Liver (tissue), 8 donors: ENCODE measurements at regions not wholly inside any gene's neighbourhood (a gene's known extent, or its start where the extent isn't known, plus 50 kb on each side); places are given as distances from the start of the nearest gene placed in this dataset.

Experiments used
- DNase-seq: peaks from one replicate; pipeline ENCODE4 v3.0.0-alpha.2; 2017; ENCODE audit warnings: low spot score
- H3K27ac ChIP-seq, 2 donors: one replicate each; pipeline ENCODE4 v1.7.0; 2013; ENCODE audit warnings: inconsistent platforms in 2 of 2, low read length in 2 of 2, control low read depth in 1 of 2, low read depth in 1 of 2, mild to moderate bottlenecking in 1 of 2
- H3K27me3 ChIP-seq, 4 donors: one replicate each; pipeline versions ENCODE4 v1.6.1 to v1.7.0; 2013; ENCODE audit warnings: low read length in 3 of 4, inconsistent platforms in 1 of 4, mild to moderate bottlenecking in 1 of 4, moderate library complexity in 1 of 4; ENCODE audit not compliant: control insufficient read depth in 4 of 4, insufficient read depth in 4 of 4
- H3K36me3 ChIP-seq, 4 donors: one replicate each; pipeline versions ENCODE4 v1.6.1 to v1.7.0; 2013; ENCODE audit warnings: low read length in 3 of 4, mild to moderate bottlenecking in 3 of 4, low read depth in 1 of 4, moderate library complexity in 1 of 4; ENCODE audit not compliant: control insufficient read depth in 4 of 4, insufficient read depth in 3 of 4
- H3K4me1 ChIP-seq, 4 donors: one replicate each; pipeline versions ENCODE4 v1.6.1 to v1.7.0; 2013; ENCODE audit warnings: low read length in 3 of 4, mild to moderate bottlenecking in 3 of 4, moderate library complexity in 1 of 4; ENCODE audit not compliant: control insufficient read depth in 4 of 4, insufficient read depth in 4 of 4
- H3K4me3 ChIP-seq, 3 donors: one replicate each; pipeline versions ENCODE4 v1.6.1 to v1.7.0; 2013; ENCODE audit warnings: low read length in 3 of 3, control low read depth in 1 of 3, low read depth in 1 of 3, mild to moderate bottlenecking in 1 of 3
- H3K9ac ChIP-seq, 2 donors: one replicate each; pipeline ENCODE4 v1.7.0; 2013; ENCODE audit warnings: low read length in 2 of 2, mild to moderate bottlenecking in 2 of 2, moderate library complexity in 2 of 2, control low read depth in 1 of 2, low read depth in 1 of 2
- H3K9me3 ChIP-seq, 4 donors: one replicate each; pipeline versions ENCODE4 v1.6.1 to v1.7.0; 2013; ENCODE audit warnings: low read length in 3 of 4; ENCODE audit not compliant: control insufficient read depth in 4 of 4
- EGR1 ChIP-seq, 2 donors: IDR thresholded peaks; 2 replicates each; pipeline ENCODE4 v1.6.1; 2016 to 2018; ENCODE audit warnings: antibody characterized with exemption in 2 of 2, low read depth in 2 of 2
- FOXA1 ChIP-seq: IDR thresholded peaks from 2 replicates; pipeline ENCODE4 v1.6.1; 2016; ENCODE audit warnings: antibody characterized with exemption
- FOXA2 ChIP-seq: IDR thresholded peaks from 2 replicates; pipeline ENCODE4 v1.6.1; 2016; ENCODE audit warnings: antibody characterized with exemption
- GABPA ChIP-seq, 2 donors: IDR thresholded peaks in 1 of 2; conservative IDR thresholded peaks in 1 of 2; 2 replicates each; pipeline ENCODE4 v1.6.1; 2016; ENCODE audit warnings: antibody characterized with exemption in 2 of 2, mild to moderate bottlenecking in 1 of 2, moderate library complexity in 1 of 2
- HNF4A ChIP-seq, 2 donors: conservative IDR thresholded peaks; 2 replicates each; pipeline ENCODE4 v1.6.1; 2016; ENCODE audit warnings: antibody characterized with exemption in 2 of 2, mild to moderate bottlenecking in 2 of 2
- HNF4G ChIP-seq: IDR thresholded peaks from 2 replicates; pipeline ENCODE4 v1.6.1; 2016; ENCODE audit warnings: antibody characterized with exemption
- JUND ChIP-seq, 2 donors: IDR thresholded peaks; 2 replicates each; pipeline ENCODE4 v1.6.1; 2016; ENCODE audit warnings: antibody characterized with exemption in 2 of 2
- NR2F2 ChIP-seq: IDR thresholded peaks from 2 replicates; pipeline ENCODE4 v1.6.1; 2016; ENCODE audit warnings: antibody characterized with exemption
- RAD21 ChIP-seq, 2 donors: IDR thresholded peaks; 2 replicates each; pipeline ENCODE4 v1.6.1; 2016; ENCODE audit warnings: antibody characterized with exemption in 2 of 2, mild to moderate bottlenecking in 2 of 2
- REST ChIP-seq: IDR thresholded peaks from 2 replicates; pipeline ENCODE4 v1.6.1; 2016; ENCODE audit warnings: antibody characterized with exemption, mild to moderate bottlenecking
- RXRA ChIP-seq, 2 donors: IDR thresholded peaks; 2 replicates each; pipeline ENCODE4 v1.6.1; 2017 to 2018; ENCODE audit warnings: antibody characterized with exemption in 2 of 2, mild to moderate bottlenecking in 1 of 2
- SP1 ChIP-seq: IDR thresholded peaks from 2 replicates; pipeline ENCODE4 v1.6.1; 2018; ENCODE audit warnings: antibody characterized with exemption, mild to moderate bottlenecking
- TAF1 ChIP-seq: conservative IDR thresholded peaks from 2 replicates; pipeline ENCODE4 v1.6.1; 2016; ENCODE audit warnings: antibody characterized with exemption, mild to moderate bottlenecking
- YY1 ChIP-seq: IDR thresholded peaks from 2 replicates; pipeline ENCODE4 v1.6.1; 2016; ENCODE audit warnings: antibody characterized with exemption, mild to moderate bottlenecking
- ZBTB33 ChIP-seq: IDR thresholded peaks from 2 replicates; pipeline ENCODE4 v1.6.1; 2016; ENCODE audit warnings: antibody characterized with exemption
- WGBS: extraction: QIAGEN DNeasy Blood & Tissue Kit; methylation state at CpG from one replicate; pipeline ENCODE4 v1.1.7; 2013; 5-methylcytosine and 5-hydroxymethylcytosine counted together
- TF ChIP-seq, protein P1 (sequence below): fragments of 150-350 bp; IDR thresholded peaks from 2 replicates; pipeline ENCODE4 v1.5.1; 2017; ENCODE audit warnings: improper control_type of control experiment, low read depth, low read length; ENCODE audit not compliant: missing input control
- TF ChIP-seq, protein P2 (sequence below): IDR thresholded peaks from 2 replicates; pipeline ENCODE4 v1.6.1; 2016; ENCODE audit warnings: antibody characterized with exemption
- TF ChIP-seq, protein P3 (sequence below): IDR thresholded peaks from 2 replicates; pipeline ENCODE4 v1.6.1; 2016; ENCODE audit warnings: antibody characterized with exemption
- donor health status: healthy.
- donor health status: healthy.
- donor health status: healthy.
- donor health status: healthy.
- donor health status: healthy.

- H3K9ac ChIP-seq, result no peak overlapping the region
- no peaks in the 10 kb centered on the region for H3K36me3 ChIP-seq
- H3K27me3 ChIP-seq, result peaks cover 0 to 3% (median 0%) of the 10 kb centered on the region in 4 donors
- no peaks in the 10 kb centered on the region for H3K4me1 ChIP-seq
- TF ChIP-seq JUND (IDR thresholded peaks at IDR 0.05), result no peak
- TF ChIP-seq, protein P1, sequence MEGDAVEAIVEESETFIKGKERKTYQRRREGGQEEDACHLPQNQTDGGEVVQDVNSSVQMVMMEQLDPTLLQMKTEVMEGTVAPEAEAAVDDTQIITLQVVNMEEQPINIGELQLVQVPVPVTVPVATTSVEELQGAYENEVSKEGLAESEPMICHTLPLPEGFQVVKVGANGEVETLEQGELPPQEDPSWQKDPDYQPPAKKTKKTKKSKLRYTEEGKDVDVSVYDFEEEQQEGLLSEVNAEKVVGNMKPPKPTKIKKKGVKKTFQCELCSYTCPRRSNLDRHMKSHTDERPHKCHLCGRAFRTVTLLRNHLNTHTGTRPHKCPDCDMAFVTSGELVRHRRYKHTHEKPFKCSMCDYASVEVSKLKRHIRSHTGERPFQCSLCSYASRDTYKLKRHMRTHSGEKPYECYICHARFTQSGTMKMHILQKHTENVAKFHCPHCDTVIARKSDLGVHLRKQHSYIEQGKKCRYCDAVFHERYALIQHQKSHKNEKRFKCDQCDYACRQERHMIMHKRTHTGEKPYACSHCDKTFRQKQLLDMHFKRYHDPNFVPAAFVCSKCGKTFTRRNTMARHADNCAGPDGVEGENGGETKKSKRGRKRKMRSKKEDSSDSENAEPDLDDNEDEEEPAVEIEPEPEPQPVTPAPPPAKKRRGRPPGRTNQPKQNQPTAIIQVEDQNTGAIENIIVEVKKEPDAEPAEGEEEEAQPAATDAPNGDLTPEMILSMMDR, result no peak
- TF ChIP-seq YY1, result no peak
- no peak for TF ChIP-seq RXRA (IDR thresholded peaks at IDR 0.05)
- TF ChIP-seq NR2F2, result no peak
- TF ChIP-seq, protein P2, sequence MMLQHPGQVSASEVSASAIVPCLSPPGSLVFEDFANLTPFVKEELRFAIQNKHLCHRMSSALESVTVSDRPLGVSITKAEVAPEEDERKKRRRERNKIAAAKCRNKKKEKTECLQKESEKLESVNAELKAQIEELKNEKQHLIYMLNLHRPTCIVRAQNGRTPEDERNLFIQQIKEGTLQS, result no peak
- TF ChIP-seq REST, result no peak
- no peak for TF ChIP-seq HNF4A (conservative IDR thresholded peaks at IDR 0.05)
- no peak for TF ChIP-seq FOXA2
- no peak for DNase-seq
- no peak overlapping the region for H3K4me3 ChIP-seq
- 91% methylated on average over 8 of the region's 8 CpGs for WGBS
- no peaks in the 10 kb centered on the region for H3K9me3 ChIP-seq
- no peak overlapping the region for H3K27ac ChIP-seq
Observed at GRCh38 chr7:79647711-79648110, 194.2 kb upstream of the MAGI2 start.

DNA sequence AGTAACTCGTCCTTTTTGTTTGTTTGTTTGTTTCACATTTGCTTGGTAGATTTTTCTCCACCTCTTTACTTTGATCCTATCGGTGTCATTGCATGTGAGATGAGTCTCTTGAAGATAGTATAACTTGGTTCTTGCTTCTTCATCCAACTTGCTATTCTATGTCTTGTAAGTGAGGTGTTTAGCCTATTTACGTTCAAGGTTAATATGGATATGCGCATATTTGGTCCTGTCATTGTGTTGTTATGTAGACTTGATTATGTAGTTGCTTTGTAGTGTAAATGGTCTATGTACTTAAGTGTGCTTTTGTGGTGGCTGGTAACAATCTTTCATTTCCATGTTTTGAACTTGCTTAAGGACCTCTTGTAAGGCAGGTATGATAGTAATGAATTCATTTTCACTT, 192.8 kb upstream of the MAGI2 start:
- Histone ChIP-seq H3K9me3 (no peaks in the 10 kb centered on the region), H3K36me3 (no peaks in the 10 kb centered on the region), H3K4me3 (no peak overlapping the region), H3K4me1 (no peaks in the 10 kb centered on the region), H3K27me3 (peaks cover 0 to 3% (median 0%) of the 10 kb centered on the region in 4 donors), H3K9ac (no peak overlapping the region), H3K27ac (no peak overlapping the region)
- DNase-seq, result no peak
- WGBS, result 82% methylated on average over 4 of the region's 4 CpGs
- TF ChIP-seq HNF4A (conservative IDR thresholded peaks at IDR 0.05) (no peak), HNF4G (no peak), FOXA1 (no peak), EGR1 (IDR thresholded peaks at IDR 0.05; ENCODE audit: low read depth in 2 of 2) (no peak), REST (no peak), ZBTB33 (no peak), NR2F2 (no peak), SP1 (no peak), YY1 (no peak), TAF1 (no peak), RXRA (IDR thresholded peaks at IDR 0.05) (no peak), JUND (IDR thresholded peaks at IDR 0.05) (no peak), FOXA2 (no peak), GABPA (IDR thresholded peaks at IDR 0.05 in 1 of 2, conservative IDR thresholded peaks at IDR 0.05 in 1 of 2) (no peak), RAD21 (IDR thresholded peaks at IDR 0.05) (no peak)
- TF ChIP-seq, protein P2, result no peak
- TF ChIP-seq, protein P3, sequence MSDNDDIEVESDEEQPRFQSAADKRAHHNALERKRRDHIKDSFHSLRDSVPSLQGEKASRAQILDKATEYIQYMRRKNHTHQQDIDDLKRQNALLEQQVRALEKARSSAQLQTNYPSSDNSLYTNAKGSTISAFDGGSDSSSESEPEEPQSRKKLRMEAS, result no peak
- TF ChIP-seq, protein P1, result no peak
